ENCODE measurements at regions not wholly inside any gene's neighbourhood (a gene's known extent, or its start where the extent isn't known, plus 50 kb on each side); places are given as distances from the start of the nearest gene placed in this dataset.
A peak's percentile ranks its signal among the peaks of the same experiment; 100 is the strongest.

GRCh38 chr2:114025030-114025429 is 135.1 kb downstream of the ACTR3 start:
- TF ChIP-seq CTCF (IDR thresholded peaks at IDR 0.05; ENCODE audit: low read length) (peak; percentile 11; the same call in 1 of the 2 replicates), EZH2 (IDR thresholded peaks at IDR 0.05; ENCODE audit: borderline replicate concordance, low read length) (no peak)

All from OCI-LY1 (cell line).